SU-DHL-6 (cell line): ENCODE measurements at regions not wholly inside any gene's neighbourhood (a gene's known extent, or its start where the extent isn't known, plus 50 kb on each side); places are given as distances from the start of the nearest gene placed in this dataset.

Experiments used
- CTCF ChIP-seq: fragments of 200-600 bp; sonication (generic); IDR thresholded peaks from one replicate; pipeline ENCODE4 v1.5.1; 2017; ENCODE audit warnings: antibody characterized with exemption, mild to moderate bottlenecking, low read length, moderate library complexity; ENCODE audit not compliant: insufficient read depth, poor library complexity, severe bottlenecking
- EZH2phosphoT487 ChIP-seq: fragments of 200-600 bp; sonication (generic), shearing (Covaris generic); conservative IDR thresholded peaks from 2 replicates; pipeline ENCODE4 v1.6.1; 2018; ENCODE audit warnings: mild to moderate bottlenecking, antibody characterized with exemption, low read length, moderate library complexity, mixed read lengths

DNA sequence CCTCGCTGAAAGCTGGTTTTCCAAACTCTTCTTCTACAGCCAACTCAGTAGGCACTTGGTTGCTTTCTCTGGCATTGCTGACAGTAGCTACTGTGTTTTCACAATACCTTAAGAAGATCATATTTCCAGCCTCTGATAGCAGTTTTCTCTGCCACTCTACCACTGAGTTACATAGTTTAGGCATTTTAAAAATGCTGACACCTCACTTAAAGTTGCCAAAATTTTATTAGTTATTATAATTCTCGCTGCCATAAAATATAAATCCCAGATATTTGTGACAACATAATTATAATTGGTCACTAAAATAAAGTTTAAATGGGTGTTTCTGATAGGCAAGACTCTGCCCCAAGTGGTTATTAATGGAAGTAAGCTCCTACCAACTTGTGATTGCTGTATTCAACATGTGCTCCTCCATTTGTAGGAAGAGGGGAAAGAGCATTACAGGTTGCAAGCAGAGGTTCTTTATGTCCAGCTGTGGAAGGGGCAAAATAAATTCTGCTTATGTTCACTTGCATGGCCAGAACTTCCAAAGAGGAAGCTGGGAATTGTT, 1202.8 kb downstream of the CNTNAP5 start:
- TF ChIP-seq CTCF (no peak), EZH2phosphoT487 (no peak)
